Muscle of leg (tissue), 3 donors: ENCODE measurements at regions not wholly inside any gene's neighbourhood (a gene's known extent, or its start where the extent isn't known, plus 50 kb on each side); places are given as distances from the start of the nearest gene placed in this dataset.
A peak's percentile ranks its signal among the peaks of the same experiment; 100 is the strongest.
"Not testable (repeated sequence)": the region's sequence is repeated elsewhere in the genome, so short reads cannot be mapped to it uniquely, and the experiment has no call there.

Experiments
- DNase-seq: peaks from one replicate; pipeline ENCODE4 v3.0.0; 2013
- H3K27ac ChIP-seq: one replicate; pipeline ENCODE4 v1.5.1; 2013; ENCODE audit warnings: mild to moderate bottlenecking, low read length, control low read depth
- H3K27me3 ChIP-seq: one replicate; pipeline ENCODE4 v1.6.1; 2013; ENCODE audit warnings: low read length; ENCODE audit not compliant: control insufficient read depth, insufficient read depth
- H3K36me3 ChIP-seq: one replicate; pipeline ENCODE4 v1.6.1; 2013; ENCODE audit warnings: low read length; ENCODE audit not compliant: control insufficient read depth, insufficient read depth
- H3K4me1 ChIP-seq: one replicate; pipeline ENCODE4 v1.6.1; 2013; ENCODE audit warnings: low read length; ENCODE audit not compliant: control insufficient read depth, insufficient read depth
- H3K4me3 ChIP-seq: one replicate; pipeline ENCODE4 v1.5.1; 2013; ENCODE audit warnings: low read length, control low read depth
- H3K9me3 ChIP-seq: replicated peaks from 2 replicates; pipeline ENCODE4 v1.6.1; 2013; ENCODE audit warnings: low read depth, low read length; ENCODE audit not compliant: control insufficient read depth
- WGBS: methylation state at CpG from one replicate; pipeline ENCODE4 v1.1.5; 2013; ENCODE audit warnings: missing lambda C conversion rate; ENCODE audit not compliant: insufficient coverage; 5-methylcytosine and 5-hydroxymethylcytosine counted together

DNA sequence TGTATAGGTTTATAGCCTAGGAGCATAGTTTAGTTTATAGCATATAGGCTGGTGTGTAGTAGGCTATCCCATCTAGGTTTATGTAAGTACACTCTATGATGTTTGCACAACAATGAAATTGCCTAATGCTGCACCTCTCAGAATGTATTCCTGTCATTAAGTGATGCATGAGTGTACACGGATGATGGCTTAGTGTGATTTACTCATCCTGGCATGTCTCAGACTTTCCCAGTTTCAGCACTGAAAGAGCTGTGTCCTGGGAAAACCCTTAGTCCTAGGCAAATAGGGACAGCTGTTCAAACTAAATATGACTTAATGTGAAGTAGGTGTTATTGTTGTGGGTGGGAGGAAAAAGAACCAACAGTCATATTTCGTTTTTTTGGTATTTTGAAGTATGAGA is 264.9 kb upstream of the MAGEB18 start:
- Histone ChIP-seq H3K27ac (no peak overlapping the region), H3K9me3 (no peaks in the 10 kb centered on the region), H3K4me3 (no peak overlapping the region), H3K27me3 (no peaks in the 10 kb centered on the region), H3K4me1 (no peaks in the 10 kb centered on the region), H3K36me3 (no peaks in the 10 kb centered on the region)
- no peak for DNase-seq
- 40% methylated on average over 1 of the region's 2 CpGs for WGBS

DNA sequence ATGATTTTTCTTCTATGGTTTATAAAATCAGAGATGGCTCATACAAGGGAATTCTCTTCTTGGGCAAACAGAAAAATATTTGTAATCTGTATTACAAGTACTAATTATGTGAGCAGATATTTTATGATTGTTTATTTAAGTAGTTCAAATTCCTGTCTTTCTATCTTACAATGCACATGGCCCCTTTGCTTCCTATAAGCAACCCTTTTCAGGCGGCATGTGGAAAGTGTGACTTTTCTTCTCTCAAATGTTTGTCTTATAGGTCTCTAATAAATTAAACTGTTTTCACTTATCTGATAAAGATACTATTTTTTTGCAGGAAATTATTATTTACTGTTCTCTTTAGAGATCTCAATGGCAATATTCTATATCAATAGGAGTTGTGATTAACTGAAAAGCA is 259.3 kb upstream of the MAGEB18 start:
- DNase-seq, result no peak
- Histone ChIP-seq H3K27ac (no peak overlapping the region), H3K4me3 (no peak overlapping the region), H3K9me3 (no peaks in the 10 kb centered on the region), H3K27me3 (peaks cover 2% of the 10 kb centered on the region), H3K36me3 (no peaks in the 10 kb centered on the region), H3K4me1 (no peaks in the 10 kb centered on the region)
- WGBS, result no CpG with 5 or more reads among the region's 1 CpG

DNA sequence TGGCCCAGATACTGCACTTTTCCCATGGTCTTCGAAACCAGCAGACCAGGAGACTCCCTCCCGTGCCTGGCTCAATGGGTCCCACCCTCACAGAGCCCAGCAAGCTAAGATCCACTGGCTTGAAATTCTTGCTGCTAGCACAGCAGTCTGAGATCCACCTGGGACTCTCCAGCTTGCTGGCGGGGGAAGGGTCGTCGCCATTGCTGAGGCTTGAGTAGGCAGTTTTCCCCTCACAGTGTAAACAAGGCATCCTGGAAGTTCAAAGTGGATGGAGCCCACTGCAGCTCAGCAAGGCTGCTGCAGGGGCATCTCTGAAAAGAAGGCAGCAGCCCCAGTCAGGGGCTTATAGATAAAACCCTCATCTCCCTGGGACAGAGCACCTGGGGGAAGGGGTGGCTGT is 255.6 kb upstream of the MAGEB18 start:
- H3K9me3 ChIP-seq, H3K36me3 ChIP-seq, H3K4me1 ChIP-seq, H3K27ac ChIP-seq, H3K4me3 ChIP-seq, DNase-seq, H3K27me3 ChIP-seq: not testable (repeated sequence)
- 69% methylated on average over 5 of the region's 5 CpGs for WGBS

DNA sequence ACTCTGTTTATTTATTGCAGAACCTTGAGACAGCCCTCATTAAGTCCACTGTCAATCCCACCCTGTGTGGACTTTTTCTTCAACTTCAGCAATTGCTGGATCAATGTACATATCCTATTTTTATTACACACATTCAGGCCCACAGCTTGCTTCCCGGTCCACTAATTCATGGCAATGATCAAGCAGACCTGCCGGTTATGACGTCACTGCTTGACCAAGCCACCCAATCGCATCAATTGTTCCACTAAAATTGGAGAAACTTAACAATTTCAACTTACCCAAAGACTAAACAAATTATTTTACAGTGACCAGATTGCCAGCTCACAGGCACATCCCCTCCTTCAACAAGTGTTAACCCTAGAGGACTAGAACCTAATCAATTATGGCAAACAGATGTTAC is 240.4 kb upstream of the MAGEB18 start:
- Histone ChIP-seq H3K27me3 (no peaks in the 10 kb centered on the region), H3K36me3 (no peaks in the 10 kb centered on the region), H3K9me3 (peaks cover 2% of the 10 kb centered on the region), H3K27ac (no peak overlapping the region), H3K4me3 (no peak overlapping the region), H3K4me1 (no peaks in the 10 kb centered on the region)
- WGBS, result 89% methylated on average over 4 of the region's 4 CpGs
- no peak for DNase-seq

DNA sequence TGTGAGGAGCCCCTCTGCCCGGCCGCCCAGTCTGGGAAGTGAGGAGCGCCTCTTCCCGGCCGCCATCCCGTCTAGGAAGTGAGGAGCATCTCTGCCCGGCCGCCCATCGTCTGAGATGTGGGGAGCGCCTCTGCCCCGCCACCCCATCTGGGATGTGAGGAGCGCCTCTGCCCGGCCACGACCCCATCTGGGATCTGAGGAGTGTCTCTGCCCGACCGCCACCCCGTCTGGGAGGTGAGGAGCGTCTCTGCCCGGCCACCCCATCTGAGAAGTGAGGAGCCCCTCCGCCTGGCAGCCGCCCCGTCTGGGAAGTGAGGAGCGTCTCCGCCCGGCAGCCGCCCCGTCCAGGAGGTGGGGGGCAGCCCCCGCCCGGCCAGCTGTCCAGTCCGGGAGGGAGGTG is 232.4 kb upstream of the MAGEB18 start:
- not testable (repeated sequence) for H3K4me1 ChIP-seq, DNase-seq, H3K36me3 ChIP-seq, H3K9me3 ChIP-seq, H3K4me3 ChIP-seq, H3K27me3 ChIP-seq, H3K27ac ChIP-seq
- no CpG with 5 or more reads among the region's 30 CpGs for WGBS

DNA sequence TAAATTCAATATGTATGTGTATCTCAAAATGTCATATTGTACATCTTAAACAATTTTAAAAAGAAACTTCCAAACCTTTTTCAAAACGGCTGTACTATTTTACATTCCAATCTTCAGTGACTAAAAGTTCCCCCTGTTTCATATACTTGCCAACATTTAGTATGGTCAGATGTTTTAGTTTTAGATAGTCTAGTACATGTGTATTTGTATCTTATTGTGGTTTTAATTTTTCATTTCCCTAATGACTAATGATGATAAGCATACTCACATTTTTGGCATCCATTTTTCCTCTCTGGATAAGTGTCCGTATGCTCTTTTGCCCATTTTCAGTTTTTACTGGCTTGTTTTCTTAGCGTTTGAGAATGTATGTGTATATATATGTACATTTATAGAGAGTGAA is 212.2 kb upstream of the MAGEB18 start:
- no peak overlapping the region for H3K27ac ChIP-seq
- no peaks in the 10 kb centered on the region for H3K36me3 ChIP-seq
- no peak overlapping the region for H3K4me3 ChIP-seq
- DNase-seq, result peak; percentile 20
- WGBS, result no CpG with 5 or more reads among the region's 3 CpGs
- no peaks in the 10 kb centered on the region for H3K9me3 ChIP-seq
- H3K27me3 ChIP-seq, result no peaks in the 10 kb centered on the region
- H3K4me1 ChIP-seq, result no peaks in the 10 kb centered on the region

DNA sequence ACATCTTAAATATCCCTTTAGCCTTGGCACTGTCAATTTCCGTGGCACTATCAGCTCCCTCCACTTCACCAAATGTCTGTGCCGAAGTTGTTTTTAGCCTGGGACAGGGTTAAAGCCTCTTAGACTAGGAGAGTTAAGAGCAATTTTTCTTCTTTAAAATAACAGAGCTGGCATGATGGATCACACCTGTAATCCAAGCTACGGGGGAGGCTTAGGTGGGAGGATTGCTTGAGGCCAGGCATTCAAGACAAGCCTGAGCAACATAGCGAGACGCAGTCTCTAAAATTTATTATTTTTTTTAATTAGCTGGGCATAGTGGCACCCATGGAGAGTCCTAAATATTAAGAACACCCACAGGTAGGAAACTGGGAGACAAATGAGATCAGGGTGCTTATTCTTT is 209.8 kb upstream of the MAGEB18 start:
- Histone ChIP-seq H3K4me1 (no peaks in the 10 kb centered on the region), H3K36me3 (no peaks in the 10 kb centered on the region), H3K27ac (no peak overlapping the region), H3K27me3 (no peaks in the 10 kb centered on the region), H3K4me3 (no peak overlapping the region), H3K9me3 (no peaks in the 10 kb centered on the region)
- no peak for DNase-seq
- WGBS, result no CpG with 5 or more reads among the region's 5 CpGs

DNA sequence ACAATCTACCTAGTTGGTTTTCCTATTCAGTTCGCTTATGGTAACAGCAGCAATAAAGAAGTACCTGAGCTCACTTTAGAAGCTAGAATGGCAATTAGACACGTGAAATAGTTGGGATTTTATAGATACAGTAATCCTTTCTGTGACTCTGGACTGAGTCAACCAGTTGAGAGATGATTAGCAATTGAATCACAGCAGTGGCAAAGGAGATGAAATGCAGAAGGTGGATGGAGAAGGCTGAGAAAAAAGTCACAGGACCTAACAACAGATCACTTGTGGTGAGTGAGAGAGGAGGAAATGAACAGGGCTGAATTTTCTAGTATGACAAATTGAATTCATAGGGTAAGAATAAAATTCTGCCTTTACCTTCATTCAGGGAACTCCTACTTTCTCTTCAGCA is 197.1 kb upstream of the MAGEB18 start:
- no peaks in the 10 kb centered on the region for H3K27me3 ChIP-seq
- no peak overlapping the region for H3K4me3 ChIP-seq
- no peaks in the 10 kb centered on the region for H3K4me1 ChIP-seq
- WGBS, result 0% methylated on average over 1 of the region's 2 CpGs
- no peaks in the 10 kb centered on the region for H3K36me3 ChIP-seq
- DNase-seq, result no peak
- peaks cover 2% of the 10 kb centered on the region for H3K9me3 ChIP-seq
- H3K27ac ChIP-seq, result no peak overlapping the region

DNA sequence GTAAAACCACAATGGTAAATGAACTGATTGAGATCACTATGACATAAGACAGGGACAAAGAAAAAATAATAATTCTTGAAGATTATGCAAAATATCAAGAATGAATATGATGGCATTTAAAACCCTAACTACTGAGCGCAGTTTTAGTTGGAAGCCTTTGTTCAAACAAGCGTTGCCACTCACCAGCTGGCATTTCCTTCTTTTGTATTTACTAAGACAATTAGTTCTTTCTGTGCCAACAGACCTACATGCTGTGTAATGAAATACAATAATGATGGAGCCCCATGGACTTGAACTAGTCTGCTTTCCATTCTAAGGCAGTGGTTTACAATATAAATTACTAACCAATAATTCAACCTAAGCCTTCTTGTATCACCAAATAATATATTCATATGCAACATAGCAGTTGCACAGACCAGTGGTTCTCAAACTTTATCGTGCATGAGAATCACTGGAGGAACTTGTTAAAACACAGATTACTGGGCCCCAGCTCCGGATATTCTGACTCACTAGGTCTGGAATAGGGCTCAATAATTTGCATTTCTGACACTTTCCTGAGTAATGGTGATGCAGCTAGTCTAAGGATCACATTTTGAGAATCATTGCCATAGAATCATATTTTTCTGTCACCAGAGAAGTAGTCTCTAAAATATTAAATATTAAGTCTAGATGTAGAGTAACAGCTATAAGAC is 196.4 kb upstream of the MAGEB18 start:
- H3K9me3 ChIP-seq, result peaks cover 4% of the 10 kb centered on the region
- DNase-seq, result no peak
- no peaks in the 10 kb centered on the region for H3K27me3 ChIP-seq
- no peaks in the 10 kb centered on the region for H3K36me3 ChIP-seq
- no peaks in the 10 kb centered on the region for H3K4me1 ChIP-seq
- H3K27ac ChIP-seq, result no peak overlapping the region
- WGBS, result 63% methylated on average over 1 of the region's 4 CpGs
- no peak overlapping the region for H3K4me3 ChIP-seq

DNA sequence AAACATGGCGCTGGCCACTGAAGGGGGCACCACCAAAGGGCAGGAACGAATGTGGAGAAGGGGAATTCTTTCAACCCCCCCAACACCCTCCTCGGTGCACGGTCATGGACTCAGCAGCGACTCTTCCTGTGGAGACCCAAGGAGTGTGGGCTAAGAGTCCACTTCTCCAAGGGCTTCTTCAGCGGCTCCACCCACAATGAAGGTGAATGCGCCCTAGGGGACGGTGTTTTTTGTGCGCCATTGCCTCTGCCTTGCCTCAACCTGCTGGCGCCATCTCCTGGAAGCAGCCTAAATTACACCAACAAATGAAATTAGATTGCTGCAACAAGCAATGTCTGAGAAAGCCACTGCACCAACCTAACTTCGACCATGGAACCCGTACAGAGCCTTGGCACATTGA is 169.2 kb upstream of the MAGEB18 start:
- no peaks in the 10 kb centered on the region for H3K4me1 ChIP-seq
- H3K27ac ChIP-seq, result no peak overlapping the region
- 23% methylated on average over 10 of the region's 12 CpGs for WGBS
- H3K4me3 ChIP-seq, result no peak overlapping the region
- no peak for DNase-seq
- H3K27me3 ChIP-seq, result peaks cover 4% of the 10 kb centered on the region
- no peaks in the 10 kb centered on the region for H3K36me3 ChIP-seq
- peaks cover 4% of the 10 kb centered on the region for H3K9me3 ChIP-seq

DNA sequence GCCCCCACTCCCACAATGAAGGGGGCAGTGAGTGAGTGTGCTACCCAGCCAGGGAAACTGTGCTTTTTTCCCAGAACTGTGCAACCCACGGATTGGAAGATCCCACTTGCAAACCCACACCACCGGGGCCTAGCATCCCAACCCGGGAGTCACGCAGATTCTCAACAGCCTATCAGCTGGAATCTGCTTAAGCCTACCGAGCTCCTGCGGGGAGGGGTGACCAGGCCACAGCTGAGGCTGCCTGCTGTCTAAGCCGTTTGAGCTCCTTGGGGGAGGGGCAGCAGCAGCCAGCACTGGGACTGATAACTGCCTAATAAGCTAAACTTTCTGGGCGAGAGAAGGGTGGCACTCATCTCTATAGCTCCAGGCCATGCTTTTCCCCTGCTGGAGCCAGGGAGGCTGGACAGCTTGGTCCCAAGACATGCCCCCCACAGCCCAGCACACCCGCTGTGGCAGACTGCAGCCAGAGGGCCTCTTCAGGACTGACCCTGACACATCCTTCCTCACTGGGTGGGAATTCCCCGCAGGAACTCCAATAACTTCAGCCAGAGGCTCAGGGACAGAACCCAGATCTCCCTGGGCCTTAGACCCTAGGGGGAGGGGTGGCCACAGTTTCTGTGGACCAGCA is 161.3 kb upstream of the MAGEB18 start:
- H3K9me3 ChIP-seq, result no peaks in the 10 kb centered on the region
- 44% methylated on average over 8 of the region's 10 CpGs for WGBS
- DNase-seq, result no peak
- no peaks in the 10 kb centered on the region for H3K4me1 ChIP-seq
- no peak overlapping the region for H3K4me3 ChIP-seq
- no peaks in the 10 kb centered on the region for H3K36me3 ChIP-seq
- no peaks in the 10 kb centered on the region for H3K27me3 ChIP-seq
- no peak overlapping the region for H3K27ac ChIP-seq
